H9 (cell line): ENCODE measurements at regions not wholly inside any gene's neighbourhood (a gene's known extent, or its start where the extent isn't known, plus 50 kb on each side); places are given as distances from the start of the nearest gene placed in this dataset.

ENCODE experiments used
- DNase-seq: peaks from one replicate; pipeline ENCODE4 v3.0.0-alpha.2; 2017
- H2AFZ ChIP-seq: one replicate; pipeline ENCODE4 v1.6.1; 2013; ENCODE audit warnings: mild to moderate bottlenecking, low read length, control low read depth, moderate library complexity
- H2AK5ac ChIP-seq: 2 replicates; pipeline ENCODE4 v1.6.1; 2013; ENCODE audit warnings: low read length, control low read depth, mixed read lengths; ENCODE audit not compliant: insufficient read length
- H2BK120ac ChIP-seq: one replicate; pipeline ENCODE4 v1.6.1; 2013; ENCODE audit warnings: low read depth, mild to moderate bottlenecking, low read length, control low read depth, inconsistent platforms; ENCODE audit not compliant: poor library complexity, severe bottlenecking
- H2BK12ac ChIP-seq: 2 replicates; pipeline ENCODE4 v1.6.1; 2013; ENCODE audit warnings: low read length, control low read depth, mixed read lengths, low read depth; ENCODE audit not compliant: insufficient read length
- H2BK15ac ChIP-seq: 2 replicates; pipeline ENCODE4 v1.6.1; 2013; ENCODE audit warnings: low read depth, low read length, control low read depth
- H2BK20ac ChIP-seq: one replicate; pipeline ENCODE4 v1.6.1; 2013; ENCODE audit warnings: low read depth, mild to moderate bottlenecking, low read length, control low read depth, inconsistent platforms; ENCODE audit not compliant: poor library complexity, severe bottlenecking
- H2BK5ac ChIP-seq: 2 replicates; pipeline ENCODE4 v1.6.1; 2013; ENCODE audit warnings: low read length, control low read depth, mixed read lengths; ENCODE audit not compliant: insufficient read length
- H3K14ac ChIP-seq: 2 replicates; pipeline ENCODE4 v1.6.1; 2013; ENCODE audit warnings: low read length, control low read depth; ENCODE audit not compliant: insufficient read depth
- H3K18ac ChIP-seq: 2 replicates; pipeline ENCODE4 v1.6.1; 2013; ENCODE audit warnings: low read depth, mild to moderate bottlenecking, mixed read lengths, low read length, control low read depth; ENCODE audit not compliant: insufficient read length
- H3K23ac ChIP-seq: 2 replicates; pipeline ENCODE4 v1.6.1; 2013; ENCODE audit warnings: low read length, control low read depth, mixed read lengths, low read depth; ENCODE audit not compliant: insufficient read length
- H3K23me2 ChIP-seq: 2 replicates; pipeline ENCODE4 v1.6.1; 2013; ENCODE audit warnings: low read depth, mild to moderate bottlenecking, mixed read lengths, low read length, control low read depth; ENCODE audit not compliant: insufficient read length, poor library complexity, severe bottlenecking
- H3K27ac ChIP-seq: 2 replicates; pipeline ENCODE4 v1.5.1; 2013; ENCODE audit warnings: low read length, control low read depth, mixed read lengths, low read depth; ENCODE audit not compliant: insufficient read length
- H3K27me3 ChIP-seq: 2 replicates; pipeline ENCODE4 v1.6.1; 2013; ENCODE audit warnings: low read length, control low read depth, inconsistent platforms; ENCODE audit not compliant: insufficient read depth
- H3K4ac ChIP-seq: 2 replicates; pipeline ENCODE4 v1.6.1; 2013; ENCODE audit warnings: low read depth, mild to moderate bottlenecking, control low read depth, inconsistent platforms, low read length, moderate library complexity
- H3K4me1 ChIP-seq: 2 replicates; pipeline ENCODE4 v1.6.1; 2013; ENCODE audit warnings: low read length, control low read depth, inconsistent platforms; ENCODE audit not compliant: insufficient read depth
- H3K4me2 ChIP-seq: 2 replicates; pipeline ENCODE4 v1.6.1; 2013; ENCODE audit warnings: low read length, control low read depth, mixed read lengths; ENCODE audit not compliant: insufficient read length, insufficient read depth
- H3K56ac ChIP-seq: 2 replicates; pipeline ENCODE4 v1.6.1; 2013; ENCODE audit warnings: low read depth, mild to moderate bottlenecking, mixed read lengths, low read length, control low read depth; ENCODE audit not compliant: insufficient read length
- H3K79me1 ChIP-seq: 2 replicates; pipeline ENCODE4 v1.6.1; 2013; ENCODE audit warnings: low read depth, mild to moderate bottlenecking, moderate library complexity, low read length, control low read depth, inconsistent platforms; ENCODE audit not compliant: insufficient read depth, poor library complexity, severe bottlenecking
- H3K79me2 ChIP-seq: 2 replicates; pipeline ENCODE4 v1.6.1; 2013; ENCODE audit warnings: low read length, control low read depth, inconsistent platforms; ENCODE audit not compliant: insufficient read depth
- H3K9ac ChIP-seq: 2 replicates; pipeline ENCODE4 v1.6.1; 2013; ENCODE audit warnings: low read length, control low read depth, mixed read lengths; ENCODE audit not compliant: insufficient read length; ENCODE audit errors: extremely low read depth
- H3K9me3 ChIP-seq: one replicate; pipeline ENCODE4 v1.6.1; 2013; ENCODE audit warnings: low read depth, low read length, inconsistent platforms; ENCODE audit not compliant: control insufficient read depth
- H3T11ph ChIP-seq: one replicate; pipeline ENCODE4 v1.6.1; 2013; ENCODE audit warnings: mild to moderate bottlenecking, low read length, control low read depth, inconsistent platforms
- H4K20me1 ChIP-seq: one replicate; pipeline ENCODE4 v1.6.1; 2013; ENCODE audit not compliant: control insufficient read depth, insufficient read length, insufficient read depth
- H4K5ac ChIP-seq: 2 replicates; pipeline ENCODE4 v1.6.1; 2013; ENCODE audit warnings: low read depth, mild to moderate bottlenecking, mixed read lengths, low read length, control low read depth; ENCODE audit not compliant: insufficient read length
- H4K8ac ChIP-seq: replicated peaks from 2 replicates; pipeline ENCODE4 v1.6.1; 2013; ENCODE audit warnings: low read length, control low read depth, mixed read lengths, low read depth; ENCODE audit not compliant: insufficient read length
- H4K91ac ChIP-seq: 2 replicates; pipeline ENCODE4 v1.6.1; 2013; ENCODE audit warnings: low read depth, mild to moderate bottlenecking, moderate library complexity, mixed read lengths, low read length, control low read depth; ENCODE audit not compliant: insufficient read length
- H3K27ac Mint-ChIP-seq, 3 experiments: 2 replicates in 2 of 3; 3 replicates in 1 of 3; pipeline ENCODE4 v1.8.0; 2020 to 2021; ENCODE audit warnings: mixed read lengths in 3 of 3, mild to moderate bottlenecking in 1 of 3, moderate library complexity in 1 of 3
- H3K27me3 Mint-ChIP-seq: 2 replicates; pipeline ENCODE4 v1.8.0; 2021; ENCODE audit warnings: low read depth, mild to moderate bottlenecking, moderate library complexity, mixed read lengths
- H3K36me3 Mint-ChIP-seq, 3 experiments: 2 replicates in 2 of 3; 3 replicates in 1 of 3; pipeline ENCODE4 v1.8.0; 2020 to 2021; ENCODE audit warnings: low read depth in 3 of 3, mixed read lengths in 3 of 3; ENCODE audit not compliant: insufficient read depth in 1 of 3
- H3K4me1 Mint-ChIP-seq, 2 experiments: 2 replicates each; pipeline ENCODE4 v1.8.0; 2020; ENCODE audit warnings: mixed read lengths in 2 of 2
- H3K4me3 Mint-ChIP-seq, 2 experiments: 2 replicates in 1 of 2; 3 replicates in 1 of 2; pipeline ENCODE4 v1.8.0; 2020 to 2021; ENCODE audit warnings: mild to moderate bottlenecking in 2 of 2, mixed read lengths in 2 of 2, moderate library complexity in 1 of 2
- H3K9me3 Mint-ChIP-seq, 2 experiments: 2 replicates in 1 of 2; 3 replicates in 1 of 2; pipeline ENCODE4 v1.8.0; 2020; ENCODE audit warnings: mild to moderate bottlenecking in 2 of 2, mixed read lengths in 2 of 2, moderate library complexity in 1 of 2
- WGBS: extraction: QIAGEN DNeasy Blood & Tissue Kit; methylation state at CpG from one replicate; pipeline ENCODE4 v1.1.7; 2013; ENCODE audit warnings: missing lambda C conversion rate, low lambda C conversion rate, mixed read lengths; ENCODE audit not compliant: insufficient read length; ENCODE audit errors: extremely low coverage; 5-methylcytosine and 5-hydroxymethylcytosine counted together
- TF ChIP-seq, protein P1 (sequence below): fragments of 200-600 bp; sonication (generic); conservative IDR thresholded peaks from 3 replicates; pipeline ENCODE4 v1.8.0; 2021; ENCODE audit warnings: antibody characterized with exemption, mild to moderate bottlenecking

DNA sequence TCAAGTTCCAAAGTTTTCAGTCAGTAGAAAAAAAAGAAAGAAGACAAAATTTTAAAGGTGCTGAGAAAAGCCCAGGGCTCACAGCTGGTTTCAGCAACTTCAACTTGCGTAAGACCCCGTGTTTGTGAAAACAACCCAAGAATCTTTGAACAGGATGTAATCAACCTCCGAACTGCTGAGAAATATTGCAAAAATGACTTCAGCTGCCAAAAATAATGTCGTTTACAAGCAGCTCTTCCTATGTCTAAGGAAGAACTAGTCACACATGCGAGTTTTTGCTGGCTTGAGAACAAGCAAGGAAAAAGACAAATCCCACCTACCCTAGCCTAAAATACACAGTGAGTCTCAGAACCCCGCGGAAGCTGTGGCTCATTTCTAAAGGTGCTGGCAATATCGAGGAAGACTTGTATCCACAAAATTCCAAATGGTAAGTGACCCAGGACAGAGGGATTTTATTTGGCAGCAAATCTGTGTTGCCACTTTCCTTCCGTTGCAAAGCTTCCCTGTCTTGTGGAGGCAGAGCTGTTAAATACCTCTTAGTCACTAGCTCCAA lies 59.8 kb upstream of the SLC8A1 start:
- no peak overlapping the region for H2BK120ac ChIP-seq
- no peaks in the 10 kb centered on the region for H4K20me1 ChIP-seq
- no peak overlapping the region for H4K8ac ChIP-seq
- H3K14ac ChIP-seq: peak overlapping the region; percentile 2; the same call in 1 of the 2 replicates
- H3K9me3 ChIP-seq: no peaks in the 10 kb centered on the region
- H3K79me1 ChIP-seq: no peaks in the 10 kb centered on the region
- no peak overlapping the region for H2BK15ac ChIP-seq
- no peak overlapping the region for H2BK20ac ChIP-seq
- no peak overlapping the region for H2BK12ac ChIP-seq
- H3K27me3 ChIP-seq: no peaks in the 10 kb centered on the region
- Mint-ChIP-seq H3K27ac (peak overlapping the region; percentile 9 to 92 (median 53); a peak in 5 of 7 replicates), H3K36me3 (no peaks in the 10 kb centered on the region), H3K9me3 (no peaks in the 10 kb centered on the region), H3K4me3 (no peak overlapping the region), H3K27me3 (no peaks in the 10 kb centered on the region), H3K4me1 (peaks cover 9 to 13% of the 10 kb centered on the region in 2 experiments)
- no peak overlapping the region for H2BK5ac ChIP-seq
- no peaks in the 10 kb centered on the region for H3K79me2 ChIP-seq
- H2AK5ac ChIP-seq: no peak overlapping the region
- H3T11ph ChIP-seq: no peak overlapping the region
- no peak overlapping the region for H3K23ac ChIP-seq
- H4K91ac ChIP-seq: no peak overlapping the region
- no peaks in the 10 kb centered on the region for H3K23me2 ChIP-seq
- H3K56ac ChIP-seq: no peak overlapping the region
- H3K9ac ChIP-seq: no peak overlapping the region
- H3K18ac ChIP-seq: no peak overlapping the region
- WGBS: no CpG with 5 or more reads among the region's 9 CpGs
- H3K4me2 ChIP-seq: no peak overlapping the region
- no peak overlapping the region for H3K4ac ChIP-seq
- H3K4me1 ChIP-seq: no peaks in the 10 kb centered on the region
- H3K27ac ChIP-seq: no peak overlapping the region
- no peak overlapping the region for H4K5ac ChIP-seq
- peak overlapping the region; percentile 57 for H2AFZ ChIP-seq
- no peak for DNase-seq
- TF ChIP-seq, protein P1, sequence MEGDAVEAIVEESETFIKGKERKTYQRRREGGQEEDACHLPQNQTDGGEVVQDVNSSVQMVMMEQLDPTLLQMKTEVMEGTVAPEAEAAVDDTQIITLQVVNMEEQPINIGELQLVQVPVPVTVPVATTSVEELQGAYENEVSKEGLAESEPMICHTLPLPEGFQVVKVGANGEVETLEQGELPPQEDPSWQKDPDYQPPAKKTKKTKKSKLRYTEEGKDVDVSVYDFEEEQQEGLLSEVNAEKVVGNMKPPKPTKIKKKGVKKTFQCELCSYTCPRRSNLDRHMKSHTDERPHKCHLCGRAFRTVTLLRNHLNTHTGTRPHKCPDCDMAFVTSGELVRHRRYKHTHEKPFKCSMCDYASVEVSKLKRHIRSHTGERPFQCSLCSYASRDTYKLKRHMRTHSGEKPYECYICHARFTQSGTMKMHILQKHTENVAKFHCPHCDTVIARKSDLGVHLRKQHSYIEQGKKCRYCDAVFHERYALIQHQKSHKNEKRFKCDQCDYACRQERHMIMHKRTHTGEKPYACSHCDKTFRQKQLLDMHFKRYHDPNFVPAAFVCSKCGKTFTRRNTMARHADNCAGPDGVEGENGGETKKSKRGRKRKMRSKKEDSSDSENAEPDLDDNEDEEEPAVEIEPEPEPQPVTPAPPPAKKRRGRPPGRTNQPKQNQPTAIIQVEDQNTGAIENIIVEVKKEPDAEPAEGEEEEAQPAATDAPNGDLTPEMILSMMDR: no peak
